Tibial artery (tissue), 4 donors: ENCODE measurements at regions not wholly inside any gene's neighbourhood (a gene's known extent, or its start where the extent isn't known, plus 50 kb on each side); places are given as distances from the start of the nearest gene placed in this dataset.

ENCODE experiments used
- DNase-seq, 2 donors: peaks; one replicate each; pipeline ENCODE4 v3.0.0-alpha.2; 2019
- H3K27ac ChIP-seq, 2 donors: fragments of 200-600 bp; sonication (generic) in 1 of 2; 1 replicate in 1 of 2; 2 replicates in 1 of 2; pipeline ENCODE4 v1.5.1; 2018 to 2019; ENCODE audit warnings: mild to moderate bottlenecking in 1 of 2
- H3K27me3 ChIP-seq, 2 donors: fragments of 200-600 bp; sonication (generic) in 1 of 2; one replicate each; pipeline versions ENCODE4 v1.5.1 to v1.6.0; 2016 to 2019
- H3K36me3 ChIP-seq, 3 donors: fragments of 200-600 bp; sonication (generic) in 2 of 3; one replicate each; pipeline ENCODE4 v1.5.1; 2016 to 2019; ENCODE audit warnings: mild to moderate bottlenecking in 2 of 3
- H3K4me1 ChIP-seq, 4 donors: fragments of 200-600 bp; sonication (generic) in 2 of 4; 1 replicate in 3 of 4; 2 replicates in 1 of 4; pipeline ENCODE4 v1.5.1; 2016 to 2019
- H3K4me3 ChIP-seq, 2 donors: fragments of 200-600 bp; sonication (generic) in 1 of 2; 1 replicate in 1 of 2; 2 replicates in 1 of 2; pipeline ENCODE4 v1.5.1; 2018 to 2019; ENCODE audit warnings: mild to moderate bottlenecking in 2 of 2
- H3K9me3 ChIP-seq, 3 donors: fragments of 200-600 bp; sonication (generic) in 1 of 3; one replicate each; pipeline ENCODE4 v1.5.1; 2016 to 2019
- CTCF ChIP-seq, 2 experiments: fragments of 200-600 bp in 1 of 2; fragments of 450-650 bp in 1 of 2; IDR thresholded peaks; one replicate each; pipeline ENCODE4 v1.5.1; 2017 to 2019; ENCODE audit warnings: antibody characterized with exemption in 2 of 2, mild to moderate bottlenecking in 1 of 2, moderate library complexity in 1 of 2
- intact Hi-C: fragments of 100-400 bp; cut with DNase I; formaldehyde crosslinking; loops from one replicate; pipeline ENCODE4 v1.15.0; 2023; ENCODE audit warnings: low total_unique reads

- DNase-seq: no peak
- Histone ChIP-seq H3K4me3 (no peak overlapping the region), H3K4me1 (peaks cover 0 to 12% (median 5%) of the 10 kb centered on the region in 4 donors), H3K27ac (no peak overlapping the region), H3K36me3 (no peaks in the 10 kb centered on the region), H3K9me3 (no peaks in the 10 kb centered on the region), H3K27me3 (no peaks in the 10 kb centered on the region)
- intact Hi-C loops: no loop called here
- TF ChIP-seq CTCF (IDR thresholded peaks at IDR 0.05): no peak
These were observed 65.5 kb upstream of the NUP160 start for GRCh38 chr11:47913529-47914244.

- no peak overlapping the region for H3K27ac ChIP-seq
- no peak for TF ChIP-seq CTCF (IDR thresholded peaks at IDR 0.05)
- H3K27me3 ChIP-seq: no peaks in the 10 kb centered on the region
- no peak for DNase-seq
- no peaks in the 10 kb centered on the region for H3K36me3 ChIP-seq
- intact Hi-C loops: no loop called here
- H3K4me1 ChIP-seq: peaks cover 0 to 12% (median 3%) of the 10 kb centered on the region in 4 donors
- H3K9me3 ChIP-seq: no peaks in the 10 kb centered on the region
- no peak overlapping the region for H3K4me3 ChIP-seq
These were observed 64.8 kb upstream of the NUP160 start for GRCh38 chr11:47912843-47913437.

- DNase-seq: no peak
- no peaks in the 10 kb centered on the region for H3K9me3 ChIP-seq
- no peaks in the 10 kb centered on the region for H3K36me3 ChIP-seq
- no peak for TF ChIP-seq CTCF (IDR thresholded peaks at IDR 0.05)
- no peak overlapping the region for H3K27ac ChIP-seq
- peaks cover 0 to 5% (median 1%) of the 10 kb centered on the region in 4 donors for H3K4me1 ChIP-seq
- H3K27me3 ChIP-seq: no peaks in the 10 kb centered on the region
- intact Hi-C loops: no loop called here
- no peak overlapping the region for H3K4me3 ChIP-seq
These were observed 63.0 kb upstream of the NUP160 start for GRCh38 chr11:47911149-47911548.

DNA sequence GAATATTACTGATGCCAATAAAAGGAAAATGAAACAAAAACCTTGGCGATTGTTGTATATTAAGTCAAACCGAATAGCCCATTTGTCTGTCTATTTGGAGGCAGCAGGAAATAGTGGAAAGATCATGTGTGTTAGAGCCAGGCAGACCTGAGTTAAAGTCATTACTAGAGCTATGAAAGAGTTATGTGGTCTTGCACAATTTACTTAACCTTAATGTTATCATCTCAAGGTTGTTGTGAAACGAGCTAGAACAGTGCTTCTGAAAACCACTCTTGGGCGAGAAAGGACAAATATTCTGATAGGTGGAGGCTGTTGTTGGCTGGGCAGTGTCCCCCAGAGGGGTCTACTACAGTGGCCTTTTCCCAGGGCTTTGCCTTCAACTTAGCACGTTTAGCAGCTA is 60.0 kb upstream of the NUP160 start:
- no peaks in the 10 kb centered on the region for H3K9me3 ChIP-seq
- H3K36me3 ChIP-seq: no peaks in the 10 kb centered on the region
- no peak overlapping the region for H3K4me3 ChIP-seq
- intact Hi-C loops: no loop called here
- H3K27ac ChIP-seq: no peak overlapping the region
- DNase-seq: no peak
- peaks cover 0 to 5% (median 0%) of the 10 kb centered on the region in 4 donors for H3K4me1 ChIP-seq
- TF ChIP-seq CTCF (IDR thresholded peaks at IDR 0.05): no peak
- H3K27me3 ChIP-seq: no peaks in the 10 kb centered on the region

- H3K9me3 ChIP-seq: no peaks in the 10 kb centered on the region
- no peak overlapping the region for H3K4me3 ChIP-seq
- H3K4me1 ChIP-seq: peaks cover 0 to 5% (median 0%) of the 10 kb centered on the region in 4 donors
- TF ChIP-seq CTCF (IDR thresholded peaks at IDR 0.05): no peak
- DNase-seq: no peak
- H3K27ac ChIP-seq: no peak overlapping the region
- intact Hi-C loops: no loop called here
- H3K27me3 ChIP-seq: no peaks in the 10 kb centered on the region
- H3K36me3 ChIP-seq: no peaks in the 10 kb centered on the region
These were observed 59.3 kb upstream of the NUP160 start for GRCh38 chr11:47907499-47907898.
